ENCODE measurements at regions not wholly inside any gene's neighbourhood (a gene's known extent, or its start where the extent isn't known, plus 50 kb on each side); places are given as distances from the start of the nearest gene placed in this dataset.

DNA sequence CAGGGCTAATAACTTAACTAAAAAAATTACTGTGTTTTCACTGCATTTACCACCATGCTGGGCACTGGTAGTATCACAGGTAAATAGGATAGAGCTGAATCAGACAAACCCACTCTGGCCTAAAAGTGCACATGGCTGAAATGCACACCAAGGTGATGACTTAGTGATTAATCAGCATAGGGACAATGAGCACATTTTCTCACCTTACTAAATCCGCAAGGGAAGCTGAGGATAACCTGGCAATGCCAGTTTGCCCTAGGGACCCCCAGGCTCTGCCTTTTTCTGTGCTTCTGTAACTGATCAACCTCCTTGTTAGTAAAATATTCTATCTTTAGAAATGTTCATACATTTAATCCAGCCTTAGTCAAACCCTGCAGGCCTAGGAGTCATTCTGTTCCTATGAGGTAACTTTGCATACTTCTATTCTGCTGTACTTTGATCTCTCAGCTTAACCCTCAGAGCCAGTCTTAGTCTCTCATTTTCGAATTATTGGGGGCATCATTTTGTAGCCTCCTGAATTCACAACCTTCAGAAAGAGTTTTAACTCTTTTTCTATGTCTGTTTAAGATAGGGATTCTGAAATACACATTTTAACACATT, 562.9 kb upstream of the KCNMB2 start:
- no peak for TF ChIP-seq CTCF (IDR thresholded peaks at IDR 0.05; ENCODE audit: insufficient read depth, low read depth, low read length)
- no peak for DNase-seq (ENCODE audit: low read depth)
- H3K4me3 ChIP-seq (ENCODE audit: low read depth, low read length): no peak overlapping the region

DNA sequence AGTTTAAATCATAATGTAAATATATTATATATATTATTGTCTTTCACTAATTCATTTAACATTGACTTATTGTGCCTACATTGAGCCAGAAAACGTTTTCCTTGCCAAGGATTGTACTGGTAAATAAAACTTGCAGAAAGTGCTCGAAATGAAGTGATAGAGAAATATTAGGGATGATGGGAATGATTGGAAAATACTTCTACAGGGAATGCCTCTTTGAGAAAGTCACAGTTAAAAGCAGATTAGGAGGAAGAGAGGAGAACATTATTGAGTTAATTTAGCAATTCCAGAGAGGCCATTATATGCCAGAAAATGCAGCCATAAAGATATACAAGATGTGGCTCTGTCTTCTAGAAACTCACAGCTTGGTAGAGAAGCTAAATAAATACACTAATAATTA, 560.0 kb upstream of the KCNMB2 start:
- no peak for TF ChIP-seq CTCF (IDR thresholded peaks at IDR 0.05; ENCODE audit: insufficient read depth, low read depth, low read length)
- no peak overlapping the region for H3K4me3 ChIP-seq (ENCODE audit: low read depth, low read length)
- no peak for DNase-seq (ENCODE audit: low read depth)

GRCh38 chr3:177976866-177977265, 559.4 kb upstream of the KCNMB2 start:
- no peak for DNase-seq (ENCODE audit: low read depth)
- TF ChIP-seq CTCF (IDR thresholded peaks at IDR 0.05; ENCODE audit: insufficient read depth, low read depth, low read length): no peak
- H3K4me3 ChIP-seq (ENCODE audit: low read depth, low read length): no peak overlapping the region

DNA sequence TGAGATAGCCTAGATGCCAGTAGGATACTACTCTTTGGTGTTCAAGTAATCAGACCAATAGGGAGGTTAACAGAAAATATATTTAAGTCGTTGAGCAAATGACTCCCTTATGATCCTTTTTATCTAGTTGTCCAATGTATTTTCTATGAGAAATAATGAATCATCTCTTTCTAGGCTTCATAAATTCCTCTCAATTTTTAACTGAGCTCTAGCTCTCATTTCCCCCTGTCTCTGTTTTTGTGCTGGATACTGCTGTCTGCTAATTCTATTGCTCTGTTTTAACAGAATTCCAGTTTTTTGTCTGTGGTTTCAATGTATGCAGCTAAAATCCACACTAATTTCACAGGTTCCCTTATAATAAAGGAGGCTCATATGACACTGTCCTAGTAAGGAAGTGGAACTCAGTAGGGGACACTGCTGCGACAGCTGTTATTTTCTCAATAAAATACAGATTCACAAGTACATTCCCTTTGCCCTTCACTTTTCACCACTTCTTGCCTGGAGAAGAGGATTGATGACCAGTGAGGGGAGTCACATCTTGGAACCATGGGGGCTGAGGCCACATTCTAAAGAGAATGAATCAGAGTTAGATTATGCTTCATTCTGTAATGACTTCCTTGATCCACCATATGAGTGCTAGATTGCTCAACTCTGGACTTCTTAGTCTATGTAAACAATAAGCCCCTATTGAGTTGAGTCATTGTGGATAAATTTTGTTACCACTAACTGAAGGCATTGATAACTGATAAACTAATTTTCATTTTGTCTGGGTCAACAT, 558.7 kb upstream of the KCNMB2 start:
- peak; percentile 78 for DNase-seq (ENCODE audit: low read depth)
- H3K4me3 ChIP-seq (ENCODE audit: low read depth, low read length): no peak overlapping the region
- TF ChIP-seq CTCF (IDR thresholded peaks at IDR 0.05; ENCODE audit: insufficient read depth, low read depth, low read length): no peak

DNA sequence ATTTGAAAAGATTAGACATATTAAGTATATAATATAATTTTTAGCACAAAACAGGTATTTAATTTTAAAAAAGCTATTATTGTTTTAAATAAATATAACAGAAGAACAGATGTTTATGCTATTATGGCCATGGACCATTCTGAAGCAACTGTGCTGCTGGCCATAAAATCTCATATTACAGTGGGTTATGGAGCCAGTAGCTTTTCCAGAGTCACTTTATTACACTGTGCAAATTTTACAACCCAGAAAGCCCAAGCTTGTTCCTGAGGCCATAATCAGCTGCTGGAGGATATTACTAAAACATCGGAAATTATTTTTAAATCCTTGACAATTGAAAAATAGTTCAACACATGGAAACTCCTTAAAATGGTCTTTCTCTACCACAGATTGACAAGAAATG, 557.3 kb upstream of the KCNMB2 start:
- no peak for TF ChIP-seq CTCF (IDR thresholded peaks at IDR 0.05; ENCODE audit: insufficient read depth, low read depth, low read length)
- peak; percentile 52 for DNase-seq (ENCODE audit: low read depth)
- H3K4me3 ChIP-seq (ENCODE audit: low read depth, low read length): no peak overlapping the region

DNA sequence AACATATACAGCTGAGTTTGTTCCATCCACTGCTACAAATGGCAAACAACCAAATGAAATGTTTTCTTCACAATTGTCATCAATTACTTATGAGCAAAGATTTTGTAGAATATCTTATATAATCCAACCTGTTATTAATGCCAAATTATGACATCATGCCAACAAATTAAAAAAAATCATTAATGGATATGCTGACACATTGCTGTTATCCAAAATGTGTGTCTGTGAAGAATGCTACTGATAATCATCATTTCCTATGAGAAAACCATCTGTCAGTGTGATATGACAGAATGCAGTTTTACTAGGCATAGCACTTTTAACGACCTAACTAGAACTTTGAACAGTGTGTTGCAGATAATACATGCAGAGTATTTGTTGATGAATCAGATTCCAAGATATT, 556.5 kb upstream of the KCNMB2 start:
- no peak for DNase-seq (ENCODE audit: low read depth)
- no peak overlapping the region for H3K4me3 ChIP-seq (ENCODE audit: low read depth, low read length)
- no peak for TF ChIP-seq CTCF (IDR thresholded peaks at IDR 0.05; ENCODE audit: insufficient read depth, low read depth, low read length)
